ENCODE measurements at regions not wholly inside any gene's neighbourhood (a gene's known extent, or its start where the extent isn't known, plus 50 kb on each side); places are given as distances from the start of the nearest gene placed in this dataset.

DNA sequence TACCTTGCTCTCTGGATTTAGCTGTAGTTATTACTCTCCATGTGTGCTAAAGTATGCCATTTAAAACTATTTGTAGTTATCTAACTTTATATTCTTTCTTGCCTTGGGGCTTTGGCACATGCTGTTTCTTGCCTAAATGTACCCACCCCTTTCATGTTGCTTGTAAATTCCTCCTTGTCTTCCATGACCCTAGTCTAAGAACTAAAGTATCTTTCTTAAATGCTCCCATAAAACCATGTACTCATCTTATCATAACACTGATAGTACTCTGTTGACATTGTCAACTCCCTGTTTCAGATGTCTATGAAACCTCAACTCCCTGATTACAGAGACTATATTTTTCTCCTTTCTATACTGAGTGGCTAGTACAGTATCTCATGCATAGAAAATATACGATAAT lies 564.9 kb upstream of the IRAK1BP1 start:
- WGBS (ENCODE audit: insufficient coverage) = no CpG with 5 or more reads among the region's 1 CpG
- H3K4me1 ChIP-seq (ENCODE audit: control insufficient read depth, insufficient read depth, low read length) = no peaks in the 10 kb centered on the region
- H3K27me3 ChIP-seq (ENCODE audit: control insufficient read depth, insufficient read depth, low read length) = no peaks in the 10 kb centered on the region
- no peak for DNase-seq
- H3K9me3 ChIP-seq (replicated peaks; ENCODE audit: control insufficient read depth, low read depth, low read length) = no peaks in the 10 kb centered on the region
- no peak overlapping the region for H3K27ac ChIP-seq (ENCODE audit: low read length)
- no peak overlapping the region for H3K4me3 ChIP-seq (ENCODE audit: low read length)
- no peaks in the 10 kb centered on the region for H3K36me3 ChIP-seq (ENCODE audit: control insufficient read depth, insufficient read depth, low read length)

DNA sequence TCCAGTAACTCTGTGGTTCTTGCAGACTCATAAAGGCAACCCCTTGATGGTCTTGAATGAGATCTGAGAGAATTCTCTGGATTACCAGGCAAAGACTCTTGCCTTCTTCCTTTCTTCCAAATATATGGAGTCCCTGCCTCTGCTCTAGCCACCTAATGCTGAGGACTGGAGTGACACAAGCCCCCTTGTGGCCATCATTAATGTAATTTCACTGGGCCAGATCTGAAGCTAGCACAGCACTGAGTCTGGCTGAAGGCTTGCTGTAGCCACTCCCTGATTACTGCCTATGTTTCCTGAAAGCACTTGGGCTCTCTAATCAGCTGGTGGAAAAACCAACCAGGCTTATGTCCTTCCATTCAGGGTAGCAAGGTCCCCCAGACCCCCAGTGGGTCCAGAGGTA lies 559.3 kb upstream of the IRAK1BP1 start:
- DNase-seq = no peak
- H3K36me3 ChIP-seq (ENCODE audit: control insufficient read depth, insufficient read depth, low read length) = no peaks in the 10 kb centered on the region
- no peaks in the 10 kb centered on the region for H3K4me1 ChIP-seq (ENCODE audit: control insufficient read depth, insufficient read depth, low read length)
- no peaks in the 10 kb centered on the region for H3K9me3 ChIP-seq (replicated peaks; ENCODE audit: control insufficient read depth, low read depth, low read length)
- H3K27me3 ChIP-seq (ENCODE audit: control insufficient read depth, insufficient read depth, low read length) = no peaks in the 10 kb centered on the region
- H3K4me3 ChIP-seq (ENCODE audit: low read length) = no peak overlapping the region
- H3K27ac ChIP-seq (ENCODE audit: low read length) = no peak overlapping the region

DNA sequence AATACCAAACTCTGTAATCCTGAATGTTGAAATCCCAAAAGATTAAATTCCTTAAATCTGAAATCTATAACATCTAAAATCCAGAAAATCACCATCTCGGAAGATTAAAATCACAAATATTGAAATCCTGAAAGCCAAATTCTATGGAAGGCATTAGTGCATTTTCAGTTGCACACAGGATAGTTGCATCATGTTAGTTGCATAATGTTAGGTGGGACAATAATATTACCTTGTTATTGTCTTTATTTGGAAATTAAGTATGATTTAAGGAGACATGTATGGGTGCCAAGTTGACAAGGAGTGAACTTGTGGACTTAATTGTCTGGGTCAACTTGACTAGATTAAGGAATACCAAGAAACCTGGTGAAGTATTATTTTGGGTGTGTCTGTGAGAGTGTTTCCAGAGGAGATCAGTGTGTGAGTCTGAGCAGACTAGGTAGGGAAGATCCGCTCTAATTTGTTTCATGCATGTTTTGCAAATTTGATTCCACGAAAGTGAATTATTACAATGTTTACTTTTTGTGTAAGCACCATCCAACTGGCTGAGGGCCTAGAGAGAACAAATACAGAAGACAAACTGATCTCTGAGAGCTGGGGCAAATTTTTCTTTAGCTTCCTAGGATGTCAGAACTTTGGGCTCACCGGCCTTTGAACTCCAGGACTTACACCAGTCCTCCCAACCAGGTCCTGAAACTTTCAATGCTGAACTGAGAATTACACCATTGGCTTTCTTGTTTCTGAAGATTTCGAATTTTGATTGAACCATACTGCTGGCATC lies 545.1 kb upstream of the IRAK1BP1 start:
- Histone ChIP-seq H3K4me3 (ENCODE audit: low read length) (no peak overlapping the region), H3K4me1 (ENCODE audit: control insufficient read depth, insufficient read depth, low read length) (no peaks in the 10 kb centered on the region), H3K9me3 (replicated peaks; ENCODE audit: control insufficient read depth, low read depth, low read length) (no peaks in the 10 kb centered on the region), H3K36me3 (ENCODE audit: control insufficient read depth, insufficient read depth, low read length) (no peaks in the 10 kb centered on the region), H3K27me3 (ENCODE audit: control insufficient read depth, insufficient read depth, low read length) (no peaks in the 10 kb centered on the region), H3K27ac (ENCODE audit: low read length) (no peak overlapping the region)
- no CpG with 5 or more reads among the region's 5 CpGs for WGBS (ENCODE audit: insufficient coverage)
- no peak for DNase-seq

GRCh38 chr6:78324213-78324612 lies 543.1 kb upstream of the IRAK1BP1 start:
- Histone ChIP-seq H3K9me3 (replicated peaks; ENCODE audit: control insufficient read depth, low read depth, low read length) (no peaks in the 10 kb centered on the region), H3K27ac (ENCODE audit: low read length) (no peak overlapping the region), H3K27me3 (ENCODE audit: control insufficient read depth, insufficient read depth, low read length) (no peaks in the 10 kb centered on the region), H3K4me1 (ENCODE audit: control insufficient read depth, insufficient read depth, low read length) (no peaks in the 10 kb centered on the region), H3K4me3 (ENCODE audit: low read length) (no peak overlapping the region), H3K36me3 (ENCODE audit: control insufficient read depth, insufficient read depth, low read length) (no peaks in the 10 kb centered on the region)
- no peak for DNase-seq
- no CpG with 5 or more reads among the region's 2 CpGs for WGBS (ENCODE audit: insufficient coverage)

- DNase-seq = no peak
- H3K36me3 ChIP-seq (ENCODE audit: control insufficient read depth, insufficient read depth, low read length) = no peaks in the 10 kb centered on the region
- H3K27me3 ChIP-seq (ENCODE audit: control insufficient read depth, insufficient read depth, low read length) = no peaks in the 10 kb centered on the region
- H3K4me1 ChIP-seq (ENCODE audit: control insufficient read depth, insufficient read depth, low read length) = no peaks in the 10 kb centered on the region
- no peak overlapping the region for H3K27ac ChIP-seq (ENCODE audit: low read length)
- H3K9me3 ChIP-seq (replicated peaks; ENCODE audit: control insufficient read depth, low read depth, low read length) = no peaks in the 10 kb centered on the region
- no peak overlapping the region for H3K4me3 ChIP-seq (ENCODE audit: low read length)
These were observed 526.6 kb upstream of the IRAK1BP1 start for GRCh38 chr6:78340755-78341154.

DNA sequence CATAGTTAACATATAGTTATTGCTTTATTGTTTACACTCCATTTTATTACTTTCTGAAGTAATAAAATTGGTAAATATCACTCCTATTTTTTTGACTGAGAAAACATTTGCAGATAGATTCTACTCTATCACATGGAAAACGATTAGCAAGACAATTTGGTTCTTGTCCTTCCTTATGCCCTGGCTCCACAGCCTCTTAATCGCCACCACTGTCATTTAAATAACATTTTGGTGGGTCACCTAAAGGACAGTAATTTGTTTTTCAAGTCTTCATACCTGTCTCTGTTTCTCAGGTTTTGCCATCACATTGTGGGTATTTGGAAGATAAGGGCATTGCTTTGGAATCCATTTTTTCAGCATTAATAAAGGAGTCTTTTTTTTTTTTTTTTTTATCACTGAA lies 521.5 kb upstream of the IRAK1BP1 start:
- no peak overlapping the region for H3K4me3 ChIP-seq (ENCODE audit: low read length)
- no peak for DNase-seq
- no CpG with 5 or more reads among the region's 2 CpGs for WGBS (ENCODE audit: insufficient coverage)
- H3K27me3 ChIP-seq (ENCODE audit: control insufficient read depth, insufficient read depth, low read length) = no peaks in the 10 kb centered on the region
- no peaks in the 10 kb centered on the region for H3K36me3 ChIP-seq (ENCODE audit: control insufficient read depth, insufficient read depth, low read length)
- H3K27ac ChIP-seq (ENCODE audit: low read length) = no peak overlapping the region
- H3K9me3 ChIP-seq (replicated peaks; ENCODE audit: control insufficient read depth, low read depth, low read length) = no peaks in the 10 kb centered on the region
- H3K4me1 ChIP-seq (ENCODE audit: control insufficient read depth, insufficient read depth, low read length) = no peaks in the 10 kb centered on the region

- H3K9me3 ChIP-seq (replicated peaks; ENCODE audit: control insufficient read depth, low read depth, low read length) = no peaks in the 10 kb centered on the region
- no peak overlapping the region for H3K27ac ChIP-seq (ENCODE audit: low read length)
- no peaks in the 10 kb centered on the region for H3K27me3 ChIP-seq (ENCODE audit: control insufficient read depth, insufficient read depth, low read length)
- no peak overlapping the region for H3K4me3 ChIP-seq (ENCODE audit: low read length)
- no CpG with 5 or more reads among the region's 3 CpGs for WGBS (ENCODE audit: insufficient coverage)
- no peaks in the 10 kb centered on the region for H3K36me3 ChIP-seq (ENCODE audit: control insufficient read depth, insufficient read depth, low read length)
- H3K4me1 ChIP-seq (ENCODE audit: control insufficient read depth, insufficient read depth, low read length) = no peaks in the 10 kb centered on the region
- no peak for DNase-seq
These were observed 520.0 kb upstream of the IRAK1BP1 start for GRCh38 chr6:78347191-78347916.

DNA sequence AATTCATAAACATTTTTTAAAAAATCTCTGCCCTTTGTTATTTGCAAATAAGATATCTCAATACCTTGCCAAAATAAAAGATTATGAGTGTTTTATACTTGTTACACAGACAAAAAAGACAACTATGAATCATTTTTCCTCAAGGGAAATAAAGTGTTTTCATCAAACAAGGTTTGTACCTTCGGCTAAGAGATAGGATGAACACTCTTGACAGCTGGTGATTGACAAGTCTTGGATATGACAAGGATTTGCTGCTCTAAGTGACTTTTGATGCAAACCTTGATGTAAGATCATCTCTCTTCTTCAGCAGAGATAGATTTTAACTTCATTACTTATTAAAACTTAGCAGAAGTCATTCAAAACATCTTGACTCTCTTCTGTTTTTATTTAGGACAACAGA lies 514.3 kb upstream of the IRAK1BP1 start:
- Histone ChIP-seq H3K9me3 (replicated peaks; ENCODE audit: control insufficient read depth, low read depth, low read length) (peaks cover 6% of the 10 kb centered on the region), H3K4me1 (ENCODE audit: control insufficient read depth, insufficient read depth, low read length) (no peaks in the 10 kb centered on the region), H3K36me3 (ENCODE audit: control insufficient read depth, insufficient read depth, low read length) (no peaks in the 10 kb centered on the region), H3K4me3 (ENCODE audit: low read length) (no peak overlapping the region), H3K27ac (ENCODE audit: low read length) (no peak overlapping the region), H3K27me3 (ENCODE audit: control insufficient read depth, insufficient read depth, low read length) (no peaks in the 10 kb centered on the region)
- no CpG with 5 or more reads among the region's 1 CpG for WGBS (ENCODE audit: insufficient coverage)
- DNase-seq = no peak

DNA sequence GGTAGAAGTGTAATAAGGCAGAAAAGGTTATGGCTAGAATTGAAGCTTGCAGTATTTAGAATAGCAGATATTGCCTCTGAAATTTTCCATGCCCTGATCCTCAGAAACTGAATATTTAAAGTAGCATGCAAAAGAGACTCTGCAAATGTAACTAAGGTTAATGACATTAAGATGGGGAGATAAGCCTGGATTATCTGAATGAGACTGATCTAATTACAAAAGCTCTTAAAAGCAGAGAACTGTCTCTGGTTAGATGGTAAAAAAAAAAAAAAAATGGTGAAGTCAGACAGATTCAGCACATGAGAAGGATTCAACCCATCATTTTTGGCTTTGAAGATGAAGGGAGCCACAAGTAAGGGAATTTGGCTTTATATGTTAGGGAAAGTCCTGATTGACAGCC lies 503.7 kb upstream of the IRAK1BP1 start:
- Histone ChIP-seq H3K36me3 (ENCODE audit: control insufficient read depth, insufficient read depth, low read length) (no peaks in the 10 kb centered on the region), H3K9me3 (replicated peaks; ENCODE audit: control insufficient read depth, low read depth, low read length) (peaks cover 2% of the 10 kb centered on the region)
- no peak for DNase-seq

GRCh38 chr6:78365473-78365872 lies 501.9 kb upstream of the IRAK1BP1 start:
- H3K36me3 ChIP-seq (ENCODE audit: control insufficient read depth, insufficient read depth, low read length) = no peaks in the 10 kb centered on the region
- no peaks in the 10 kb centered on the region for H3K27me3 ChIP-seq (ENCODE audit: control insufficient read depth, insufficient read depth, low read length)
- no CpG with 5 or more reads among the region's 4 CpGs for WGBS (ENCODE audit: insufficient coverage)
- H3K27ac ChIP-seq (ENCODE audit: low read length) = no peak overlapping the region
- no peak overlapping the region for H3K4me3 ChIP-seq (ENCODE audit: low read length)
- peaks cover 2% of the 10 kb centered on the region for H3K9me3 ChIP-seq (replicated peaks; ENCODE audit: control insufficient read depth, low read depth, low read length)
- no peaks in the 10 kb centered on the region for H3K4me1 ChIP-seq (ENCODE audit: control insufficient read depth, insufficient read depth, low read length)
- DNase-seq = no peak

More for the DNA sequence above, 503.7 kb upstream of the IRAK1BP1 start:
- Histone ChIP-seq H3K27ac (ENCODE audit: low read length) (no peak overlapping the region), H3K4me1 (ENCODE audit: control insufficient read depth, insufficient read depth, low read length) (no peaks in the 10 kb centered on the region), H3K4me3 (ENCODE audit: low read length) (no peak overlapping the region), H3K27me3 (ENCODE audit: control insufficient read depth, insufficient read depth, low read length) (no peaks in the 10 kb centered on the region)
